HG02943 (cell line): ENCODE measurements at regions not wholly inside any gene's neighbourhood (a gene's known extent, or its start where the extent isn't known, plus 50 kb on each side); places are given as distances from the start of the nearest gene placed in this dataset.

ENCODE experiments used
- ATAC-seq: cut with Tn5 transposase; IDR thresholded peaks from one replicate; pipeline ENCODE4 v1.9.1; 2021; ENCODE audit warnings: mild to moderate bottlenecking, low read depth, moderate library complexity; ENCODE audit not compliant: unreplicated experiment

DNA sequence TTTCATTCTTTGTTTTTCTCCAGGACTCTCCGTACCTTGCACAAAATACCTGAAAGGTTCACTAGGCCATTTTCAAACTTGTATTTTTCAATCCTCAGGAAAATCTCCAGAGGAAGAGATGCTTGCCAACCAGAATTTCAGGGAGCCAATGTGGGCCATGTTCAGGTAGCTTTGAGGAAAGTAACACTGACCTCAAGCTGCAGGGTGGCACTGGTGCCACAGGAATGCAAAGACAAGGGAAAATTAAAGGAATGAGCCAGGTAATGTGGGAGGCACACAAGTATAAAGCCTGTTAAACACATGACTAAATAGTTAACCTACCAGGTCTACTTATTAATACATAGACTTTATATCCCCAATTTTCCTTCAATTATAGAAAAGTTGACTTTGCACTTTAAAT, 51.9 kb upstream of the GAP43 start:
- ATAC-seq: no peak
